Osteocyte (in vitro differentiated cells): ENCODE measurements at regions not wholly inside any gene's neighbourhood (a gene's known extent, or its start where the extent isn't known, plus 50 kb on each side); places are given as distances from the start of the nearest gene placed in this dataset.

Source experiments
- DNase-seq: peaks from one replicate; pipeline ENCODE4 v3.0.0; 2021; ENCODE audit warnings: mixed read lengths; ENCODE audit not compliant: unreplicated experiment; ENCODE audit errors: extremely low spot score
- H3K27ac Mint-ChIP-seq: one replicate; pipeline ENCODE4 v1.8.0; 2021; ENCODE audit warnings: mild to moderate bottlenecking, mixed read lengths; ENCODE audit not compliant: unreplicated experiment
- H3K27me3 Mint-ChIP-seq: one replicate; pipeline ENCODE4 v1.8.0; 2021; ENCODE audit warnings: mixed read lengths; ENCODE audit not compliant: unreplicated experiment
- H3K36me3 Mint-ChIP-seq: one replicate; pipeline ENCODE4 v1.8.0; 2021; ENCODE audit warnings: mixed read lengths; ENCODE audit not compliant: unreplicated experiment
- H3K4me1 Mint-ChIP-seq: one replicate; pipeline ENCODE4 v1.8.0; 2021; ENCODE audit warnings: mixed read lengths; ENCODE audit not compliant: unreplicated experiment
- H3K4me3 Mint-ChIP-seq: one replicate; pipeline ENCODE4 v1.8.0; 2021; ENCODE audit warnings: mild to moderate bottlenecking, moderate library complexity, mixed read lengths; ENCODE audit not compliant: unreplicated experiment
- H3K9me3 Mint-ChIP-seq: one replicate; pipeline ENCODE4 v1.8.0; 2021; ENCODE audit warnings: mixed read lengths; ENCODE audit not compliant: unreplicated experiment
- TF ChIP-seq, protein P1 (sequence below): fragments of 200-600 bp; sonication (generic); IDR thresholded peaks from 2 replicates; pipeline ENCODE4 v1.5.0; 2021; ENCODE audit warnings: antibody characterized with exemption, mild to moderate bottlenecking, moderate library complexity

- TF ChIP-seq, protein P1, sequence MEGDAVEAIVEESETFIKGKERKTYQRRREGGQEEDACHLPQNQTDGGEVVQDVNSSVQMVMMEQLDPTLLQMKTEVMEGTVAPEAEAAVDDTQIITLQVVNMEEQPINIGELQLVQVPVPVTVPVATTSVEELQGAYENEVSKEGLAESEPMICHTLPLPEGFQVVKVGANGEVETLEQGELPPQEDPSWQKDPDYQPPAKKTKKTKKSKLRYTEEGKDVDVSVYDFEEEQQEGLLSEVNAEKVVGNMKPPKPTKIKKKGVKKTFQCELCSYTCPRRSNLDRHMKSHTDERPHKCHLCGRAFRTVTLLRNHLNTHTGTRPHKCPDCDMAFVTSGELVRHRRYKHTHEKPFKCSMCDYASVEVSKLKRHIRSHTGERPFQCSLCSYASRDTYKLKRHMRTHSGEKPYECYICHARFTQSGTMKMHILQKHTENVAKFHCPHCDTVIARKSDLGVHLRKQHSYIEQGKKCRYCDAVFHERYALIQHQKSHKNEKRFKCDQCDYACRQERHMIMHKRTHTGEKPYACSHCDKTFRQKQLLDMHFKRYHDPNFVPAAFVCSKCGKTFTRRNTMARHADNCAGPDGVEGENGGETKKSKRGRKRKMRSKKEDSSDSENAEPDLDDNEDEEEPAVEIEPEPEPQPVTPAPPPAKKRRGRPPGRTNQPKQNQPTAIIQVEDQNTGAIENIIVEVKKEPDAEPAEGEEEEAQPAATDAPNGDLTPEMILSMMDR = no peak
- H3K4me3 Mint-ChIP-seq = no peak overlapping the region
- H3K27ac Mint-ChIP-seq = no peak overlapping the region
- H3K9me3 Mint-ChIP-seq = no peaks in the 10 kb centered on the region
- peaks cover 54% of the 10 kb centered on the region for H3K27me3 Mint-ChIP-seq
- H3K4me1 Mint-ChIP-seq = no peaks in the 10 kb centered on the region
- no peak for DNase-seq
- H3K36me3 Mint-ChIP-seq = no peaks in the 10 kb centered on the region
Observed at GRCh38 chr7:42997611-42998010, 65.4 kb downstream of the MRPL32 start.

- Mint-ChIP-seq H3K36me3 (no peaks in the 10 kb centered on the region), H3K9me3 (no peaks in the 10 kb centered on the region), H3K4me1 (no peaks in the 10 kb centered on the region), H3K27me3 (peaks cover 45% of the 10 kb centered on the region), H3K27ac (no peak overlapping the region), H3K4me3 (no peak overlapping the region)
- TF ChIP-seq, protein P1 = no peak
- DNase-seq = no peak
Observed at GRCh38 chr7:43004082-43004481, 71.9 kb downstream of the MRPL32 start.

DNA sequence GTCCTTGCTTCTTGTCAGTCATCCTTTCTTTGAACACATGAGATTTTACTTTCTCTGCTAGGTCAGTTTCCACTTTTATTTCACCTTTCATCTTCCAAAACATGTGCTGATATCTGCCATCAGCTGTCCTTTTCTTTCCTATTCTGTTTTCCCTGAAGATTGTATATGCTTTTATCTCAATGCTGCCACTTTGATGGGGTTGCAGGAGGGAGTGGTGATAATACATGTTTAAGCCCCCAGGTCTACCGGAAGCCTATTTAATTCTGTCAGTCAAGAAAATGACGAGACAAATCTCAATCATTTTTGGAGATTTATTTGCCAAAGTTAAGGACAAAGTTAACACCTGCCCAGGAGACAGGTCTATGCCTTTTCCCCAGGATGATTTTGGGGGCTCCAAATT lies 73.8 kb downstream of the MRPL32 start:
- H3K4me1 Mint-ChIP-seq = no peaks in the 10 kb centered on the region
- no peak for DNase-seq
- H3K4me3 Mint-ChIP-seq = no peak overlapping the region
- TF ChIP-seq, protein P1 = no peak
- no peaks in the 10 kb centered on the region for H3K36me3 Mint-ChIP-seq
- H3K27me3 Mint-ChIP-seq = peaks cover 42% of the 10 kb centered on the region
- H3K27ac Mint-ChIP-seq = no peak overlapping the region
- no peaks in the 10 kb centered on the region for H3K9me3 Mint-ChIP-seq

DNA sequence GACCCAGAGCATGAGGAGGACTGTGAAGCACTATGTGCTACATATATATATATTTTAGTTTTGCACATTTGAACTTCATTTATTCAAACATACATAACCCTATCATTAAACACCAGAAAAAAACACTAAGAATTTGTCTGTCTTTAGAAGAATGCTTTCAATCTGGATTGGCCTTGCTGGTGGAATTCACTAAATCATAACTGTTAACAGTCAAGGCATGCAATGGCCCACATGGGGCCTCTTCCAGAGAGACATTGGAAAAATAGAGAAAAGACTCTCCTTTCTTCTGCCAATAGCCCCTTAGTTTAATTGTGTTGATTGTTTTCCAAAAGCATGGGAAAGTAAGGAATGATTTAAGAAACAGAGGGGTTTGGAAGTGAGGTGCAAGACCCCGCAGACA lies 77.9 kb downstream of the MRPL32 start:
- no peak for DNase-seq
- H3K27ac Mint-ChIP-seq = no peak overlapping the region
- H3K36me3 Mint-ChIP-seq = no peaks in the 10 kb centered on the region
- peaks cover 49% of the 10 kb centered on the region for H3K27me3 Mint-ChIP-seq
- TF ChIP-seq, protein P1 = no peak
- no peak overlapping the region for H3K4me3 Mint-ChIP-seq
- peaks cover 4% of the 10 kb centered on the region for H3K9me3 Mint-ChIP-seq
- H3K4me1 Mint-ChIP-seq = no peaks in the 10 kb centered on the region

GRCh38 chr7:43011879-43012278 lies 79.7 kb downstream of the MRPL32 start:
- Mint-ChIP-seq H3K4me3 (no peak overlapping the region), H3K36me3 (no peaks in the 10 kb centered on the region), H3K27ac (no peak overlapping the region), H3K27me3 (peaks cover 58% of the 10 kb centered on the region), H3K4me1 (no peaks in the 10 kb centered on the region), H3K9me3 (peaks cover 4% of the 10 kb centered on the region)
- TF ChIP-seq, protein P1 = no peak
- no peak for DNase-seq
